HG03565 (cell line): ENCODE measurements at regions not wholly inside any gene's neighbourhood (a gene's known extent, or its start where the extent isn't known, plus 50 kb on each side); places are given as distances from the start of the nearest gene placed in this dataset.

ENCODE experiments used
- ATAC-seq: cut with Tn5 transposase; IDR thresholded peaks from one replicate; pipeline ENCODE4 v1.9.1; 2021; ENCODE audit warnings: mild to moderate bottlenecking, moderate library complexity; ENCODE audit not compliant: unreplicated experiment

GRCh38 chr16:79409978-79410377, 190.6 kb downstream of the MAF start:
- no peak for ATAC-seq

GRCh38 chr16:79408355-79408754, 192.2 kb downstream of the MAF start:
- no peak for ATAC-seq

DNA sequence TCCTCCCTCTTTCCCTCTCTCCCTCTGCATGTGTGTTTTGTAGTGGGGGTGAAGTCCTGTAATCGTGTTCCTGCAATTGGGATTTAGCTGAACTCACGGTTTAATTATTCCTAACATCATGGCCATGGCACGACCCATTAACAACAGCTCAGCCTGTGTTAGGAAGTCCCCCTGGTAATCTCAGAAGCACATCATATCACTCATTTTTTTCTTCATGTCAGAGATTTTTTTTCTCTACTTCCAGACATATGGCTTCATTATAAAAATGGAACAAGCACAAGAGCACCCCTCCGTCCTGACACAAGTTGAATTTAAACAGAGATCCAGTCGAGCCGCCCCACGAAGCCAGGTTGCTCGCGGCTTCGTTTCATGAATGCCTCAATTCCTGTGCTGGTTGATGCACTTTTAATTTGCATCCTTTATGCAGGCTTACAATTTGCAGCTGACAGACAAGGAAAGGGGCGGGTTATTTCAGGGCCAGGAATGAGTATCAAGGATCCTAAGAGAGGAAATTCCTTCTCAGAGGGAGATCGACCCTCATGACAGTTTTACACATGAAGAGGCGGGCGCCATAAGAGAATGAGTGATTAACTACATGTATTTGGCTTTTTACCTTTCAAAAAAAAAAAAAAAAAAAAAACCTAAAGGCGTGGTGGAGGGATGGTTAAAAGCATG, 192.9 kb downstream of the MAF start:
- no peak for ATAC-seq

DNA sequence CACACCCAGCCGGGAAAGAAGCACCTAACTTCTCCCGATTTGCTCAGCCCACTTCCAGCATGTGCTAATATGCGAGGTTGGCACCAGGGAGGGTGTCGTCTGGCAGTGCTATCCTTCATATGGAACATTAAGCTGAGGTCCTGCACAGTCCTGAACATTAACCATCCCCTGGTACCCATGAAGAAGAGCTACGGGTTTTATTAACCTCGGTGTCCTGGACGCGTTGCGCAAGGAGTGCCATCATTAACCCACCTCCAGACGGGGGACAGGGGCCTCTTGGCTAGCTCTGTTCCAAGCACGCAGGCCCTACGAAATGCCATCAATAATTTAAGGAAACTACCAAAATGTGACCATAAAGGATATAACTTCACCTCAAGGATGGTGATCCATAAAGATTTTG, 193.5 kb downstream of the MAF start:
- ATAC-seq: no peak

DNA sequence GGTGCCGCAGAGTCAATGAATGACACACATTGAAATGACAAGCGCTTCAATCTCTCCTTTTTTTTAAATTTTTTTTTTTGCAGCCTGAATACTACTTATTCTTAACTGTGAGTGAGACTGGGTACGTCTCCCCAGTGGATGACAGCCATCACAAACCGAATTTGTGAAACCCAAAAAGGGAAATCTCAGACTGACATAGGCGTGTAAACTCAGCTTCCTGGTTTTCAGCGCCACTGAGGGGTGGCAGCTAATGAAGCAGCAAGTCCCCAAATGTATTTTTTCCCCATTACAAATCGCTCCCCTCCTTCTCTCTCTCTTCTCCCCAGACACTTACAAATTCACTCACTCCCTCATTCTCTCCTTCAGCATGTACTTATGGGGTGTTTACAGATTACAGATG, 196.0 kb downstream of the MAF start:
- no peak for ATAC-seq

- ATAC-seq: no peak
These were observed 197.0 kb downstream of the MAF start for GRCh38 chr16:79403534-79403933.

DNA sequence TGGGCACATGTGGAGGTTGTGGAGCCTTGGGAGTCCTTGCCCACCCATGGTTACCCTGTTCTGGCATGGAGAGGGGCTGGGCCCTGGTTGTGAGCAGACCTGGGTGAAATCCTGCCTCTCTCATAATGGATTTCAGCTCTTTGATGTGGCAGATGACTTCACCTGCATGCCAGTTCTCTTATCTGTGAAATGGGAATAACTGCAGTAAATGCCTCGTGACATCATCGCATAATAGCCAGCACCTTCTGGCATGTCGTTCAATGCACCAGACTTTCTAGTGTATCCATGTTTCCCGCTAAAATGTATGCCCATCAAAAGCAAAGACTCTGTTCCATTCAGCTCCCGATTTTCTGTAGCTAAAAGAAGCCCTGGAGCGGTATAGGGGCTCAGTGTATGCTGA, 197.6 kb downstream of the MAF start:
- ATAC-seq: no peak

- no peak for ATAC-seq
These were observed 198.2 kb downstream of the MAF start for GRCh38 chr16:79402356-79402755.

GRCh38 chr16:79401782-79402181, 198.8 kb downstream of the MAF start:
- no peak for ATAC-seq

DNA sequence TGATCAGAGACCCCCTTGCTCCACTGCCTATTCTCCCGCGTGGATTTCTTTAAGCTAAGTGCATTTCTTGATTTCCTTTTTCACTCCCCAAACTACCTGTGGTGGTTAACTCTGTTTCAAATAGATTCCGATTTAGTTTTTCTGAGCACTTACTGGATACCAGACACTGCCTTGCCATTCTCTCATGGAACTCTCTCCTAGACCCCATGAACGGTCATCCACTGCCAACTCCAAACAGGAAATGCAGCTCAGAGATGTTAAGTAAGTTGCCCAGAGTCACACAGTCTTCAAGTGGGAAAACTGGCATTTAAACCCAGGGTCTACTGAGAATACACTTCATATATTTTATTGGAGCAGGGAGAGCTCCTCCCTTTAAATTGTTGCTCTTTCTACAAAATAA, 199.4 kb downstream of the MAF start:
- no peak for ATAC-seq

GRCh38 chr16:79400462-79401149, 199.9 kb downstream of the MAF start:
- ATAC-seq: no peak

DNA sequence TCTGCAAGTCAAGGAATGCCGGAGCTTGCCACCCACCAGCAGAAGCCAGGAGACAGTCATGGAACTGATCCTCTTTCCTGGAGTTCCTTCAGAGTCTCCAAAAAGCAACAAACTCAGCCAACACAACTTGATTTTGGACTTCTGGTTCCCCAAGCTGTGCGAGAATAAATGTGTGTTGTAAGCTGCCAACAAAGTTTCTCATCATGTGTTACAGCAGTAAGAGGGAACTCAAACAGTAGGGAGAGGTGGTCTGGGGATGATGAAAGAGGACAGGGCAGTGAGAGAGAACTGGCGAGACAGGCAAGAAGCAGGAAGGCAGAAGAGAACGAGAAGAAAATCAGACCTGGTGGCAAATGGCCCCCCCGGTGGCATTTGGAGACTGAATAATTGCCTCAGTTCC, 204.9 kb downstream of the MAF start:
- ATAC-seq: no peak

DNA sequence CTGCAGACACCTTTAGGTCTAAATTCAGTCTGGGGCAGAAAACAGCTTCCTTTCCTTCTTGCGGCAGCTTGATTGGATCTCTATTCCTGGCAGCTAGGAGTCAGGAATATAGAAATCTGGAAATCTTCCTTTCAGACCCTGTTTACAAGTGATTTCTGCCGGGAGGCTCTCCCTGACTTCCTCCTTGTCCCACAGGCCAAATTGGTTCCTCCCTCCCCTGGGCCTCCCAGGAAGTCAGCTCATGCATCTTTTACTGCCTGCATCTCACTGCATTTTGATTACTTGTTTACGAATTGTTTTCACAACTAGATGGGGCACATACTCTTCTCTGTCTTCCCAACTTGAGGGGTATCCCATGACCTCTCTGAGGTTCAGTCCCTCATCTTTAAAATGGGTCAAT, 206.3 kb downstream of the MAF start:
- no peak for ATAC-seq

- no peak for ATAC-seq
These were observed 207.0 kb downstream of the MAF start for GRCh38 chr16:79393564-79393963.

- no peak for ATAC-seq
These were observed 207.4 kb downstream of the MAF start for GRCh38 chr16:79393127-79393526.

DNA sequence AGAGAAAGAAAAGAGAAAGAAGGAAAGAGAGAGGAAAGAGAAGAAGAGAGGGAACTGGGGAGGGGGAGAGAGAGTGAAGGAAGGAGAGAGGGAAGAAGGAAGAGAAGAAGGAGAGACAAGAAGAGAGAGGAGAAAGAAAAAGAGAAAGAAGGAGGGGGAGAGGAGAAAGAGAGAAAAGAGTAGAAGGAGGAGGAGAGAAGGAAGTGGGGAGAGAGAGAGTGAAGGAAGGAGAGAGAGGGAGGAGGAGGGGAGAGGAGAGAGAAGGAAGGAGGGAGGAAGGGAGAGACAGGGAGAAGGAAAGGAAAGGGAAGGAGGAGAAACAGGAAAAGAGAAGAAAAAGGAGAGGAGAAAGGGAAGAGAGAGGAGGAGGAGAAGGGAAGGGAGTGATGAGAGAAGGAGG, 208.5 kb downstream of the MAF start:
- ATAC-seq: no peak

DNA sequence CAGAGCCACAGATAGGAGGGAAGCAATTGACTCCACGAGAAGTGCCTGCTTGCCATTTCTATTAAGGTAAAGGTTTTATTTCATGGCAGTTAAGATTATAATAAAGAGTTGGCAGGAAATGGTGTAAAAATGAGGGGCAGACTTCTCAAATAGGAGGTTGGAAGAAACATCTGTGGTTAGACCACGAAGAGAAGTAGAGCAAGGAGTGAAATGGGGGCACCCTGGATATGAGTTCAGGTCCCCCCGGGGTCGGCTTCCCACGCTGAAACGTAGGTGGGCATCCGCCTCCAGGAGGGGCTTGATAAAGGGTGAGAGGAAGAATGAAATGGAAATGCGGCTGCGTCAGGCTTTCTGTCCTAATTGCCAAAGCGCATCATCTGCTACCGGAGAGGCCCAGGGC, 209.1 kb downstream of the MAF start:
- ATAC-seq: no peak

GRCh38 chr16:79390481-79391051, 210.0 kb downstream of the MAF start:
- ATAC-seq: no peak

GRCh38 chr16:79388396-79388795, 212.1 kb downstream of the MAF start:
- ATAC-seq: no peak

DNA sequence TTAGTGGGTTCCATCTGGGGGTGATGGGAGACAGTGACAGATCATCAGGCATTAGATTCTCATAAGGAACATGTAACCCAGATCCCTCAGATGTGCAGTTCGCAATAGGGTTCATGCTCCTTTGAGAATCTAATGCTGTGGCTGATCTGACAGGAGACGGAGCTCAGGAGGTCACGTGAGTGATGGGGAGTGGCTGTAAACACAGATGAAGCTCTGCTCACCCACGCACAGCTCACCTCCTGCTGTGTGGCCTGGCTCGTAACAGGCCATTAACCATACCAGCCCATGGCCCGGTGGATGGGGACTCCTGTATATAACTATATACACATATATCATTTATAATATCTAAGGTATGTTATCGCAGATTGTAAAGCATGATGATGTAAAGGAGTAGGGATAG, 214.2 kb downstream of the MAF start:
- ATAC-seq: no peak

DNA sequence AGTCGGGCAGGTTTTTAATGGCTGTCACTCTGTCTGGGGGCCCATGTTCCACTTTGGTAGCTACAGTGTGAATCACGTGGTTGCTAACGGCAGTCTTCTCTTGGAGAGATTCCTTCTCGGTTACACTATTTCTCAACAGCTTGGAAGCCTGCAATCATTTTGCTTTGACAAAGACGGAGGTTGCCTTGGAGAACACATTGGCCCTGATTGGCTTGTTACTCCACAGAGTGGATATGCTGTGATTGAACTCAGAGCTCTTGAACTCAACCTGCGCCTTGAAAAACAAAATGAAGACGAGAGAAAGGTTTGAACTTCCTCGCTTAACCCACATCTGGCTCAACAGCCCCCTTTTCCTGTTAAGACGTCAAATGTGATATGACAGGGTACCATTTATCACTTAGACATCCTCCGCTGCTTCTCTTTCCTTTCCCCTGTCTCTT, 218.9 kb downstream of the MAF start:
- ATAC-seq: no peak

- ATAC-seq: no peak
These were observed 219.4 kb downstream of the MAF start for GRCh38 chr16:79380995-79381602.
